ENCODE measurements at regions not wholly inside any gene's neighbourhood (a gene's known extent, or its start where the extent isn't known, plus 50 kb on each side); places are given as distances from the start of the nearest gene placed in this dataset.

GRCh38 chr18:30582078-30582477 is 460.5 kb downstream of the DSC3 start:
- no peaks in the 10 kb centered on the region for H3K4me1 ChIP-seq (ENCODE audit: insufficient read depth, low read length)
- H3K14ac ChIP-seq (ENCODE audit: insufficient read depth, low read length), result no peak overlapping the region
- Mint-ChIP-seq H3K4me1 (peaks cover 2 to 8% of the 10 kb centered on the region in 2 experiments; a peak in 2 of 4 replicates), H3K4me3 (no peak overlapping the region), H3K27me3 (ENCODE audit: low read depth) (no peaks in the 10 kb centered on the region), H3K36me3 (ENCODE audit: insufficient read depth in 1 of 3, low read depth in 3 of 3) (no peaks in the 10 kb centered on the region), H3K27ac (no peak overlapping the region; a peak in 1 of 7 replicates), H3K9me3 (no peaks in the 10 kb centered on the region)
- H2AK5ac ChIP-seq (ENCODE audit: insufficient read length, low read length), result no peak overlapping the region
- H3K23ac ChIP-seq (ENCODE audit: insufficient read length, low read depth, low read length), result no peak overlapping the region
- no CpG with 5 or more reads among the region's 3 CpGs for WGBS (ENCODE audit: extremely low coverage, insufficient read length, low lambda C conversion rate)
- no peak overlapping the region for H2BK12ac ChIP-seq (ENCODE audit: insufficient read length, low read depth, low read length)
- H3K4ac ChIP-seq (ENCODE audit: low read depth, low read length), result no peak overlapping the region
- no peaks in the 10 kb centered on the region for H3K23me2 ChIP-seq (ENCODE audit: insufficient read length, low read depth, low read length, poor library complexity, severe bottlenecking)
- no peak overlapping the region for H4K8ac ChIP-seq (replicated peaks; ENCODE audit: insufficient read length, low read depth, low read length)
- no peak overlapping the region for H3T11ph ChIP-seq (ENCODE audit: low read length)
- H3K27me3 ChIP-seq (ENCODE audit: insufficient read depth, low read length), result no peaks in the 10 kb centered on the region
- H2BK5ac ChIP-seq (ENCODE audit: insufficient read length, low read length), result no peak overlapping the region
- H2AFZ ChIP-seq (ENCODE audit: low read length), result no peak overlapping the region
- no peak overlapping the region for H3K18ac ChIP-seq (ENCODE audit: insufficient read length, low read depth, low read length)
- no peak overlapping the region for H3K56ac ChIP-seq (ENCODE audit: insufficient read length, low read depth, low read length)
- no peaks in the 10 kb centered on the region for H3K9me3 ChIP-seq (ENCODE audit: control insufficient read depth, low read depth, low read length)
- H4K91ac ChIP-seq (ENCODE audit: insufficient read length, low read depth, low read length), result no peak overlapping the region
- no peak overlapping the region for H2BK15ac ChIP-seq (ENCODE audit: low read depth, low read length)
- DNase-seq, result no peak
- no peak overlapping the region for H3K4me2 ChIP-seq (ENCODE audit: insufficient read depth, insufficient read length, low read length)
- no peaks in the 10 kb centered on the region for H3K79me2 ChIP-seq (ENCODE audit: insufficient read depth, low read length)
- H3K79me1 ChIP-seq (ENCODE audit: insufficient read depth, low read depth, low read length, poor library complexity, severe bottlenecking), result no peaks in the 10 kb centered on the region
- H3K27ac ChIP-seq (ENCODE audit: insufficient read length, low read depth, low read length), result no peak overlapping the region
- H2BK120ac ChIP-seq (ENCODE audit: low read depth, low read length, poor library complexity, severe bottlenecking), result no peak overlapping the region
- H4K20me1 ChIP-seq (ENCODE audit: control insufficient read depth, insufficient read depth, insufficient read length), result no peaks in the 10 kb centered on the region
- H4K5ac ChIP-seq (ENCODE audit: insufficient read length, low read depth, low read length), result no peak overlapping the region
- TF ChIP-seq CTCF (conservative IDR thresholded peaks at IDR 0.05), result no peak
- no peak overlapping the region for H3K9ac ChIP-seq (ENCODE audit: extremely low read depth, insufficient read length, low read length)
- H2BK20ac ChIP-seq (ENCODE audit: low read depth, low read length, poor library complexity, severe bottlenecking), result no peak overlapping the region
